Brain microvascular endothelial cell (primary cell): ENCODE measurements at regions not wholly inside any gene's neighbourhood (a gene's known extent, or its start where the extent isn't known, plus 50 kb on each side); places are given as distances from the start of the nearest gene placed in this dataset.

Experiments
- DNase-seq: peaks from one replicate; pipeline ENCODE4 v3.0.0-alpha.2; 2020
- H3K27ac ChIP-seq: fragments of 250-450 bp; sonication (Bioruptor Pico); 2 replicates; pipeline ENCODE4 v1.5.1; 2020; ENCODE audit warnings: mild to moderate bottlenecking, moderate library complexity
- H3K27me3 ChIP-seq: fragments of 250-450 bp; sonication (Bioruptor Pico); replicated peaks from 2 replicates; pipeline ENCODE4 v1.5.1; 2020; ENCODE audit warnings: mild to moderate bottlenecking
- H3K36me3 ChIP-seq: fragments of 250-450 bp; sonication (Bioruptor Pico); replicated peaks from 2 replicates; pipeline ENCODE4 v1.5.1; 2020; ENCODE audit warnings: mild to moderate bottlenecking
- H3K4me3 ChIP-seq: 2 replicates; pipeline ENCODE4 v1.5.1; 2011; ENCODE audit warnings: low read depth, mild to moderate bottlenecking, control low read depth, low read length, moderate library complexity
- in situ Hi-C: cut with HindIII; loops from 2 replicates; pipeline ENCODE4 v1.10.0; 2017; ENCODE audit warnings: low sequenced_read_pairs, low pct_ligation_motif_present
- TF ChIP-seq, protein P1 (sequence below): IDR thresholded peaks from 2 replicates; pipeline ENCODE4 v1.5.1; 2011; ENCODE audit warnings: low read depth, mild to moderate bottlenecking, moderate library complexity, low read length, control low read depth, inconsistent platforms; ENCODE audit errors: missing control alignments

DNA sequence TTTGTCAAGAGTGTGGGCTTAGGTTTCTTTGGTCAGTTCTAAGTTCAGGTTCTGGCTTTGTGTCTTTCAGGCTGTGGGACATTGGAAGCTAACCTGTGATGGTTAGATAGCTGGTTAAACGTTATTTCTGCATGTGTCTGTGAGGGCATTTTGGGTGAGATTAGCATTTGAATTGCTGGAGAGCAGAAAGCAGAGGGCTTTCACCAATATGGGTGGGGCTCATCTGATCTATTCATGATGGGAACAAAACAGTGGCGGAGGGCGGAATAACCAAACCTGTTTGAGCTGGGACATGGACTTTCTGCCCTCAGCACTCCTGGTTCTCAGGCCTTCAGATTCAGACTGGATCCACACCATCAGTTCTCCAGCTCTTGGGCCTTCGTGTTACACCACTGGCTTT is 195.4 kb downstream of the KLF13 start:
- Histone ChIP-seq H3K27ac (no peak overlapping the region), H3K36me3 (no peaks in the 10 kb centered on the region), H3K4me3 (no peak overlapping the region), H3K27me3 (no peaks in the 10 kb centered on the region)
- no peak for DNase-seq
- in situ Hi-C loops, result no loop called here
- TF ChIP-seq, protein P1, sequence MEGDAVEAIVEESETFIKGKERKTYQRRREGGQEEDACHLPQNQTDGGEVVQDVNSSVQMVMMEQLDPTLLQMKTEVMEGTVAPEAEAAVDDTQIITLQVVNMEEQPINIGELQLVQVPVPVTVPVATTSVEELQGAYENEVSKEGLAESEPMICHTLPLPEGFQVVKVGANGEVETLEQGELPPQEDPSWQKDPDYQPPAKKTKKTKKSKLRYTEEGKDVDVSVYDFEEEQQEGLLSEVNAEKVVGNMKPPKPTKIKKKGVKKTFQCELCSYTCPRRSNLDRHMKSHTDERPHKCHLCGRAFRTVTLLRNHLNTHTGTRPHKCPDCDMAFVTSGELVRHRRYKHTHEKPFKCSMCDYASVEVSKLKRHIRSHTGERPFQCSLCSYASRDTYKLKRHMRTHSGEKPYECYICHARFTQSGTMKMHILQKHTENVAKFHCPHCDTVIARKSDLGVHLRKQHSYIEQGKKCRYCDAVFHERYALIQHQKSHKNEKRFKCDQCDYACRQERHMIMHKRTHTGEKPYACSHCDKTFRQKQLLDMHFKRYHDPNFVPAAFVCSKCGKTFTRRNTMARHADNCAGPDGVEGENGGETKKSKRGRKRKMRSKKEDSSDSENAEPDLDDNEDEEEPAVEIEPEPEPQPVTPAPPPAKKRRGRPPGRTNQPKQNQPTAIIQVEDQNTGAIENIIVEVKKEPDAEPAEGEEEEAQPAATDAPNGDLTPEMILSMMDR, result no peak

DNA sequence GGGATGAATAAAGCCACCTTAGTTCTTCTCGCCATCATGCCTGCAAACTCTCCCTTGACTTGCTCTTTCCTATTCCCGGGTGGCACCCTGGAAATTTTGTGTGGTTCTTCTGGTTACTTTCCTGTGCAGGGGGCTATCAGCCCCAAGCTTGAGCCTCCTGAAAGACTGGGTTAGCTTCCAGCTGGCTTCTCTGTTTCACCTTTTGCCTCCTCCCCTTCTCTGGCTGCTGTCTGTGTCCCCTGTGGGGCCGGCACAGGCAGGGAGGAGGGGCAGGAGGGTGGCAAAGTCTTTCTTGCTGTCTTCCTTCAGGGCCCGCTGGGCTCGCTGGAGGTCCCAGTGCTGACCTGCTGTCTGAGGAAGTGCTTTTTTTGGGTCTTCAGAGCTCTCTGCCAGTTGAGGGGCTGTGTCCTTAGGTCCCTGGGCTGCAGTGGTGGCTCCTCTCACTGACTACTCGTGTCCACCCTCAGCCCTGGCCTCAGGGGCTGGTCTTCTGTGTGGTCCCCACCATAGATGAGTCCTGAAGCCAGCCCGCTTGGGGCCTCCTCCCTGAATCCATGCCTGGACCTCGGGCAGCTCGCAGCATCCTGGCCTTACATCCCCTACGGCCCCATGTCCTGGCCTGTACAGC is 196.5 kb downstream of the KLF13 start:
- in situ Hi-C loops, result no loop called here
- no peak for DNase-seq
- Histone ChIP-seq H3K27me3 (no peaks in the 10 kb centered on the region), H3K27ac (no peak overlapping the region), H3K36me3 (no peaks in the 10 kb centered on the region), H3K4me3 (no peak overlapping the region)
- TF ChIP-seq, protein P1, result no peak

DNA sequence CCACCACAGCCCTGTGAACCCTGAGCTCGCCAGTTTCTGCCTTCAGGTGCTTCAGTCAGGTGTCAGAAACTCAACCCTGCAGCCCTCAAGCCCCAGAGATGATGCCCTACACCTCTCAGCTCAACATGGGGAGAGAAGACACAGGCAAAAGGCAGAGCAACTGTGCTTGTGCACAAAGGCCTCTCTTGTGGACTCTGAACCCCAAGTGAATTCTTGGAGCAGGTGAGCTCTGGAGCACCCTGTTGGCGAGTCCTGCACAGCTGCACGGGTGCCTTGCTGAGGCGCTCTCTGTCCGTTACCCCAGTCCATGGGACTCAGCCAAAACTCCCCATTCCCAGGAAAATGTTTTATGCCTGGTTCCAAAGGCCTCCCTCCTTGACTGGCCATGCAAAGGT is 197.0 kb downstream of the KLF13 start:
- H3K36me3 ChIP-seq, result no peaks in the 10 kb centered on the region
- in situ Hi-C loops, result no loop called here
- TF ChIP-seq, protein P1, result no peak
- no peak for DNase-seq
- no peaks in the 10 kb centered on the region for H3K27me3 ChIP-seq
- H3K4me3 ChIP-seq, result no peak overlapping the region
- H3K27ac ChIP-seq, result no peak overlapping the region

DNA sequence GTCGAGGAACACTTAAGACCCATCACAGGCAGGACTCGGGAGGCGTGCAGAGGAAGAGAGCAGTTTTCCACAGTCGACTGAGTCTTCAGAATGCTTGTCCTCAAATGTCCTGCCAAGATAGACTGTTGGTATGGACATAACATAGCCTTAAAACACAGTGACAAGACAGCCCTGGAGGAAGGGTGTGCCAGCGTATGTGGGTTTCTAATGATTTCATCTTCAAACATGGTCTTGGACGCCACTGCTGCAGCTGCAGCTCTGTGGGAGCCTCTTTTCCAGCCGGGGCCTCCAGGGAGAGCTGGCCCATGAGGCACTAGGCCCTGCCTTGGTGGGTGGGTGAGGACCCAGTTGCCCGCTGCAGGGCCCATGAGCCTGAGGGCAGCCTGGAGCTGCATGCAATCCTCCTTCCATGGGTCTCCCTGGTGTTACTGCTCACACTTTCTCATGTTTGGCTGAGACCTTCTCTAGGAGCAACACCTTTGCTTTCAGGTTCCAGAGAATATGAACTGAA is 198.6 kb downstream of the KLF13 start:
- no peak overlapping the region for H3K4me3 ChIP-seq
- DNase-seq, result no peak
- in situ Hi-C loops, result no loop called here
- H3K27me3 ChIP-seq, result no peaks in the 10 kb centered on the region
- TF ChIP-seq, protein P1, result no peak
- H3K36me3 ChIP-seq, result no peaks in the 10 kb centered on the region
- no peak overlapping the region for H3K27ac ChIP-seq

DNA sequence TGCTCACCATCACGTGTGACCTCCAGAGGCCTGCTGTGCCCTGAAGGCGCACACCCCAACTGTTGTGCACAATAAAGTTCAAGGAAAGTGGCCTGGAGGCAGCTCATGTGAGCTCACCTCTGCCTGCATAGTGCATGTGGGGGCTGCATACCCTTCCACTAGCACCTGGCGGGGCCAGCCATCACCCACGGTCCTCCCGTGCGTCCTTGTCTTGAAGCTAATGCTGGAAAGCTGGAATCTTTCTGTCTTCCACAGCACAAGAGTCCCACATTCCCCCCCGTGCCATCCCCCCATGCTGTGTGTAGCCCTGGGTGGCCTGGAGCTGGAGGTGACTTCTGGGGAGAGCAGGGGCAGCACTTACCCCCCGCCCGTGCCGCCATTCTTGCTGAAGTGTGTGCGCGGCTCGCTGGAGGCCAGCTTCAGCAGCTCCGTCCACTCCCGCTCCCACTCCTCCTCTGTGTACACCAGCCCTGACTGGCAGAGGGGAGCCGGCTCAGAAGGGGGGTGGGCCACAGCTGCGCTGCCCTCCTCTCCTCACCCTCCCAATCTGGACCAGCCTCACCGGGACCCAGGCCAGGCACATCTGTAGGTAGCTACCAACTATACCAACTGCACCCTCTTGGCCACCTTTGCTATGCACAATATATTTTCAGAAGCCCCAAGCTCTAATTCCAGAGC is 199.5 kb downstream of the KLF13 start:
- no peak for DNase-seq
- Histone ChIP-seq H3K27me3 (no peaks in the 10 kb centered on the region), H3K27ac (no peak overlapping the region), H3K4me3 (no peak overlapping the region), H3K36me3 (no peaks in the 10 kb centered on the region)
- in situ Hi-C loops, result no loop called here
- TF ChIP-seq, protein P1, result no peak
